ENCODE measurements at regions not wholly inside any gene's neighbourhood (a gene's known extent, or its start where the extent isn't known, plus 50 kb on each side); places are given as distances from the start of the nearest gene placed in this dataset.
"Not testable (repeated sequence)": the region's sequence is repeated elsewhere in the genome, so short reads cannot be mapped to it uniquely, and the experiment has no call there.

- no peak overlapping the region for H3K4me3 ChIP-seq (ENCODE audit: low read depth, low read length)
Measured at GRCh38 chr22:47547881-47548650, 785.6 kb downstream of the TBC1D22A start.

- no peak overlapping the region for H3K4me3 ChIP-seq (ENCODE audit: low read depth, low read length)
Measured at GRCh38 chr22:47547239-47547661, 784.8 kb downstream of the TBC1D22A start.

GRCh38 chr22:47544696-47545095 is 782.2 kb downstream of the TBC1D22A start:
- no peak overlapping the region for H3K4me3 ChIP-seq (ENCODE audit: low read depth, low read length)

GRCh38 chr22:47543447-47543846 is 781.0 kb downstream of the TBC1D22A start:
- no peak overlapping the region for H3K4me3 ChIP-seq (ENCODE audit: low read depth, low read length)

- H3K4me3 ChIP-seq (ENCODE audit: low read depth, low read length), result no peak overlapping the region
Measured at GRCh38 chr22:47540011-47540410, 777.6 kb downstream of the TBC1D22A start.

DNA sequence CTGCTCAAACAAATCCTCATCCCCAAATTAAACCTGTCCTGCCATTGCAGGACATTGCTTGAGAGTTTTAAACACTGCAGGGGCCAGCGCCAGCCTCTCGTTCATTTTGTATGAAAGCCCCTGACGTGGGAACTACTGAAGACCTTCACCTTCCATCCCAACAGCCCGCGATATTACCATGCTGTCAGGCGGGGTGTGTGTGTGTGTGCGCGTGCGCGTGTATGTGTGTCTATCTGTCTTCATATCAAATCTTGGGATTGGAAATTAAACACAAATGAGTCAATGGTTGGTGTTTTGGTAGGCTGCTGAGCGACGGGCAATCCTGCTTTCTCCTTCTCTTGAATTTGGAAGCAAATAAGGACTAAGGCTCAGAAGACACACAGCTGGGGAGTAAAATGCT is 776.9 kb downstream of the TBC1D22A start:
- H3K4me3 ChIP-seq (ENCODE audit: low read depth, low read length), result no peak overlapping the region

- no peak overlapping the region for H3K4me3 ChIP-seq (ENCODE audit: low read depth, low read length)
Measured at GRCh38 chr22:47535681-47536080, 773.2 kb downstream of the TBC1D22A start.

DNA sequence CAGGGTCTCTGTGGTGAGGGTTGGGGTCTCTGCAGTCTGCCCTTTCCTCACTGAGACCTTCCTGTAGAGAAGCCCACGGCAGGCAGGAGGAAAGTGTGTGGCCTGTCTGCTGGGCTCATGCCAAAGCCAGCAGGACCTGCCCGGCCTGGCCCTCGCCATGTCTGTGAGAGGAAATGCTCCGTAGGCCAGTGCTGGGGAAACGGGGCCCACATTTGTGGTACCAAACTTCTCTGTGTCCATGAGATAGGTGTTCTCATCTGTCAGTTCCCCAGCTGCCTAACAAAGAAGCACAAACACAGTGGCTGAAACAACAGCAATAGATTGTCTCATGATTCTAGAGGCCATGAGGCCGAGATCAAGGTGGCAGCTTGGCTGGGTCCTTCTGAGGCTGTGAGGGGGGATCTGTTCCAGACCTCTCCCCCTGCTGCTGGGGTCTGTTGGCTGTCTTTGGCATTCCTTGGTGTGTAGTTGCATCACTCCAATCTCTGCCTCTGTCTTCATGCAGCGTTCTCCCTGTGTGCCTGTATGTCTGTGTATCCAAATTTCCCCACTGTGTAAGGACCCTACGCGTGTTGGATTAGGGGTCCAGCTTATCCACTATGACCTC is 772.5 kb downstream of the TBC1D22A start:
- no peak overlapping the region for H3K4me3 ChIP-seq (ENCODE audit: low read depth, low read length)

GRCh38 chr22:47533961-47534803 is 771.7 kb downstream of the TBC1D22A start:
- H3K4me3 ChIP-seq (ENCODE audit: low read depth, low read length), result no peak overlapping the region

GRCh38 chr22:47517062-47517461 is 754.6 kb downstream of the TBC1D22A start:
- no peak overlapping the region for H3K4me3 ChIP-seq (ENCODE audit: low read depth, low read length)

DNA sequence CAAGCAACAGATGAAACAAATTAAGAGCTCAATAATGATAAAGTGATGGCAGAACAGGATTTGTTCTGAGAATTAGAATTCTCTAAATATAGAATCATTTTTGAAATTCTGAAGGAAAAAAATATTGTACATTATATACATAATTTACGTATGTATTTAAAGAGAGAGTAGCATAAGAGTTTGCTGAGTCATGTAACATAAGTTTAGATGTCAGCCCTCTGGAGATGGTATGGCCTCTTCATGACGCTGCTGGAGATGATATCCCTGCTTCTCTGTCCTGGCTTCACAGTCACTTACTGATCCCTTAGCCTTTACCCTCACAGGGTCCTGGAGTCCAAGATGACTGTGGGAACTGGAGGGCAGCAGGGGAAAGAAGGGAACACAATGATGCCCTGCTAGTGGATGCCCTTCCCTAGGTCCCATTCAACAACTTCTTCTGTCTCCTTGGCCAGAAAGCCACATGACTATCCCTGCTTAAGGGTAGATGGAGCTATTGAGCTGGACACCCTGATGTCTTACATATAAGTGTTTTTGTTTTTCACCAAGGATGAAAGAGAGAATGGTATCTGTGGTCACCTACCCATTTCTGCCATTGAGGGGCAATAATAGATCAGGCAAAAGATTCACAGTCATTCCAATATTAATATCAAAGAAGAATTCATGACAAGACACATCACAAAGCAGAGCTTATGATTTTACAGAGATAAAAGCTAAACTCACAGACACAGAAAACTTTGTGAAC is 753.1 kb downstream of the TBC1D22A start:
- no peak overlapping the region for H3K4me3 ChIP-seq (ENCODE audit: low read depth, low read length)

GRCh38 chr22:47512617-47513016 is 750.2 kb downstream of the TBC1D22A start:
- no peak overlapping the region for H3K4me3 ChIP-seq (ENCODE audit: low read depth, low read length)

GRCh38 chr22:47504962-47505361 is 742.5 kb downstream of the TBC1D22A start:
- no peak overlapping the region for H3K4me3 ChIP-seq (ENCODE audit: low read depth, low read length)

GRCh38 chr22:47498969-47499495 is 736.6 kb downstream of the TBC1D22A start:
- no peak overlapping the region for H3K4me3 ChIP-seq (ENCODE audit: low read depth, low read length)

DNA sequence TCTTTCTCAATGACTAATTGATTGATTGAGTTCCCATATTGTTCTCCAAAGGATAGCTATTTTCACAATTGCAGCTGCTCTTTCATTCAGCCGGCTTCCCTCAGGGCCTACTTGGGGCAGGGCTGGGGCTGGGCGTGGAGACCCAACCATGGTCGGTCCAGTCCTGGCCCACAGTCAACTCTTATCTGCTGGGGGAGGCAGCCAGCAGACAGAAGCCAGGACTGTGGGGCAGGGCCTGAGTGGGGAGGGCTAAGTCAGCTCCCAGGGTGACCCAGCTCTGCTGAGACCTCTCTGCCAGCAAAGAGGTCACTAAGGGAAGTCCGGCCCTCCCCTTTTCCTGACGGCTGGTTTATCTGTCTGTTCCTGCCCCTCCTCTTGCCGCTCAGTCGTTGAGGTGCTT is 735.2 kb downstream of the TBC1D22A start:
- H3K4me3 ChIP-seq (ENCODE audit: low read depth, low read length), result no peak overlapping the region

- H3K4me3 ChIP-seq (ENCODE audit: low read depth, low read length), result no peak overlapping the region
Measured at GRCh38 chr22:47495110-47495509, 732.7 kb downstream of the TBC1D22A start.

- H3K4me3 ChIP-seq (ENCODE audit: low read depth, low read length), result not testable (repeated sequence)
Measured at GRCh38 chr22:47488131-47488530, 725.7 kb downstream of the TBC1D22A start.

DNA sequence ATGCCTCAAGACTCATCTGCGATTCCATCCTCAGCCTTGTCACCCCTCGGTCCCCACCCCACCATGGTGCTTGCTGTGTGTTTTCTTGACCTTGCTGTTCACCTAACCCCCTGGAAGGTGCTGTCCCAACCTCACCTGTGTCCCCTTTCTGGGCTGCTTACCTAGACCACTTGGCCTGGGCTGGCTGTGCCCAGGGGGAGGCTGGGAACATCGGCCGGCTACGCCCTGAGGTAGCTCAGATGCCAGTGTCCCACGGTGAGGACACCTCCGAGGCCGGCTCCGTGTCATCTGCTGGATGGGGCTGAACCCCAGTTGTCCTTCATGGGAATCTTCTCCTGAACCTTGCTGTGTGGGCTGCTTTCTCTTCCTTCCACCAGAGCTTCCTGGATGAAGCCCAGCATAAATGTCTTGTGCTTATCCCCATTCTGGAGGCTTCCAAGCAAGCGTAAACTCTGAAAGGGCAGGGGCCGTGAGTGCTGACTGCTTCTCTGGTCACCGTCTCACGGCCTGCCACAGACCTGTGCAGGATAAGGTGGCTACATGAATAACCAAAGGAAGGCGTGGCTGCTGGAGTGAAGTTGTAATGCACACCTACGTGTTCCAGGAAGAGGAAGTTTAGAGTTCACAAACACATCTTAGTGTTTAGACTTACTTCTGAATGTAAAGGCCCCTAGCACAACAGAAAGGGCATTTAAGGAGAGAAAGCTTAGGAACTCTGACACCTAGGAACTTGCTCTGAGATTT is 724.3 kb downstream of the TBC1D22A start:
- H3K4me3 ChIP-seq (ENCODE audit: low read depth, low read length), result no peak overlapping the region

- no peak overlapping the region for H3K4me3 ChIP-seq (ENCODE audit: low read depth, low read length)
Measured at GRCh38 chr22:47484960-47485569, 722.6 kb downstream of the TBC1D22A start.

DNA sequence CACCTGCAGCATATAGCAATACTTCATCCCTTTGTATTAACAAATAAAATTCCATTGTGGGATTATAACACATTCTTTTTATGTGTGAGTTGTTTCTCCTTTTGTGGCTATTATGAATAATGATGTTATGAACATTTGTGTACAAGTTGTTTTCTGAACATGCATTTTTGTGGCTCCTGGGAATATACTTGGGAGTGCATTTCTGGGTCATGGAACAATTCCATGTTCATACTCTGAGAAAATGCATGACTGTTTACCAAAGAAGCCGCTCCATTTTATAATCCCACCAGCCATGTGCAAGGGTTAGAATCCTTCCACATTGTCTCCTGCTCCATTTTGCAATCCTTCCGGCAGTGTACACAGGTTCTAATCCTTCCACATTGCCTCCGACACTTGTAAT is 713.8 kb downstream of the TBC1D22A start:
- H3K4me3 ChIP-seq (ENCODE audit: low read depth, low read length), result no peak overlapping the region
